A549 (cell line): ENCODE measurements at regions not wholly inside any gene's neighbourhood (a gene's known extent, or its start where the extent isn't known, plus 50 kb on each side); places are given as distances from the start of the nearest gene placed in this dataset.

Experiments used
- EP300 ChIP-seq, 2 experiments: fragments of >200 bp; sonication (Bioruptor Twin); formaldehyde crosslinking; IDR thresholded peaks; 2 replicates in 1 of 2; 3 replicates in 1 of 2; pipeline ENCODE4 v1.6.1; 2016 to 2017
- HEYL ChIP-seq: fragments of 250-450 bp; sonication (Bioruptor Pico); IDR thresholded peaks from 2 replicates; pipeline ENCODE4 v1.8.0; 2021; ENCODE audit warnings: mild to moderate bottlenecking, moderate library complexity
- KDM5A ChIP-seq: fragments of 200-600 bp; sonication (generic); IDR thresholded peaks from 2 replicates; pipeline ENCODE4 v1.6.1; 2016; ENCODE audit warnings: antibody characterized with exemption, mild to moderate bottlenecking
- PHF8 ChIP-seq: fragments of 200-600 bp; sonication (generic); IDR thresholded peaks from 2 replicates; pipeline ENCODE4 v1.6.1; 2016; ENCODE audit warnings: low read depth, mild to moderate bottlenecking, antibody characterized with exemption, moderate library complexity, borderline replicate concordance
- POLR2A ChIP-seq: IDR thresholded peaks from 2 replicates; pipeline ENCODE4 v1.6.1; 2012; ENCODE audit warnings: mild to moderate bottlenecking, low read length
- RFX5 ChIP-seq: fragments of 450-650 bp; IDR thresholded peaks from 2 replicates; pipeline ENCODE4 v1.7.1; 2014; ENCODE audit warnings: antibody characterized with exemption, mild to moderate bottlenecking, moderate library complexity
- SREBF2 ChIP-seq: fragments of 450-650 bp; IDR thresholded peaks from 2 replicates; pipeline ENCODE4 v1.6.1; 2014; ENCODE audit warnings: mild to moderate bottlenecking, moderate library complexity
- TFCP2L1 ChIP-seq: fragments of 250-450 bp; sonication (Bioruptor Pico); IDR thresholded peaks from 2 replicates; pipeline ENCODE4 v1.5.0; 2021; ENCODE audit warnings: mild to moderate bottlenecking
- TF ChIP-seq, protein P1 (sequence below): fragments of >200 bp; sonication (Bioruptor Twin); formaldehyde crosslinking; IDR thresholded peaks from 3 replicates; pipeline ENCODE4 v1.5.1; 2016
- TF ChIP-seq, protein P2 (sequence below): fragments of 200-600 bp; sonication (generic); IDR thresholded peaks from 2 replicates; pipeline ENCODE4 v1.6.1; 2016; ENCODE audit warnings: antibody characterized with exemption, mild to moderate bottlenecking, moderate library complexity

DNA sequence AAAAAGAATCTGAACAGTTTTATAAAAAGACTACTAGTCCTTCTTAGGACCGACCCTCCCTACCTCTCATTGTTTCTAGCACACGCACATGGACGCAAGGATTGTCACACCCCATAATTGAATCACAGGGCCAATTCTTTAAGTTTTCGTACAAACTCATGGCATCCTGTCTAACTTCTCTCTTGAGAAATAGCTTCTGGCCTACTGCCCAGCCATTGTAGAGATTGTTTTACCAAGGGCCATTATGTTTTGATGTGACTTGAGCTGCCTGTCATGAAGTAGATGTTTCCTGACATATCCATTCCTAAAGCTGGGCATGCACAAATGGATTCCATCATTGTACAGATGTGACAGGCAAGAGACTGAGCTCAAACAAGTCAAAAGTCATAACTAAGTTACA, 1672.1 kb upstream of the C9orf72 start:
- TF ChIP-seq, protein P1, sequence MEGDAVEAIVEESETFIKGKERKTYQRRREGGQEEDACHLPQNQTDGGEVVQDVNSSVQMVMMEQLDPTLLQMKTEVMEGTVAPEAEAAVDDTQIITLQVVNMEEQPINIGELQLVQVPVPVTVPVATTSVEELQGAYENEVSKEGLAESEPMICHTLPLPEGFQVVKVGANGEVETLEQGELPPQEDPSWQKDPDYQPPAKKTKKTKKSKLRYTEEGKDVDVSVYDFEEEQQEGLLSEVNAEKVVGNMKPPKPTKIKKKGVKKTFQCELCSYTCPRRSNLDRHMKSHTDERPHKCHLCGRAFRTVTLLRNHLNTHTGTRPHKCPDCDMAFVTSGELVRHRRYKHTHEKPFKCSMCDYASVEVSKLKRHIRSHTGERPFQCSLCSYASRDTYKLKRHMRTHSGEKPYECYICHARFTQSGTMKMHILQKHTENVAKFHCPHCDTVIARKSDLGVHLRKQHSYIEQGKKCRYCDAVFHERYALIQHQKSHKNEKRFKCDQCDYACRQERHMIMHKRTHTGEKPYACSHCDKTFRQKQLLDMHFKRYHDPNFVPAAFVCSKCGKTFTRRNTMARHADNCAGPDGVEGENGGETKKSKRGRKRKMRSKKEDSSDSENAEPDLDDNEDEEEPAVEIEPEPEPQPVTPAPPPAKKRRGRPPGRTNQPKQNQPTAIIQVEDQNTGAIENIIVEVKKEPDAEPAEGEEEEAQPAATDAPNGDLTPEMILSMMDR: no peak
- TF ChIP-seq KDM5A: no peak
- TF ChIP-seq PHF8: no peak
- no peak for TF ChIP-seq RFX5
- TF ChIP-seq SREBF2: no peak
- no peak for TF ChIP-seq EP300 (IDR thresholded peaks at IDR 0.05)
- TF ChIP-seq, protein P2, sequence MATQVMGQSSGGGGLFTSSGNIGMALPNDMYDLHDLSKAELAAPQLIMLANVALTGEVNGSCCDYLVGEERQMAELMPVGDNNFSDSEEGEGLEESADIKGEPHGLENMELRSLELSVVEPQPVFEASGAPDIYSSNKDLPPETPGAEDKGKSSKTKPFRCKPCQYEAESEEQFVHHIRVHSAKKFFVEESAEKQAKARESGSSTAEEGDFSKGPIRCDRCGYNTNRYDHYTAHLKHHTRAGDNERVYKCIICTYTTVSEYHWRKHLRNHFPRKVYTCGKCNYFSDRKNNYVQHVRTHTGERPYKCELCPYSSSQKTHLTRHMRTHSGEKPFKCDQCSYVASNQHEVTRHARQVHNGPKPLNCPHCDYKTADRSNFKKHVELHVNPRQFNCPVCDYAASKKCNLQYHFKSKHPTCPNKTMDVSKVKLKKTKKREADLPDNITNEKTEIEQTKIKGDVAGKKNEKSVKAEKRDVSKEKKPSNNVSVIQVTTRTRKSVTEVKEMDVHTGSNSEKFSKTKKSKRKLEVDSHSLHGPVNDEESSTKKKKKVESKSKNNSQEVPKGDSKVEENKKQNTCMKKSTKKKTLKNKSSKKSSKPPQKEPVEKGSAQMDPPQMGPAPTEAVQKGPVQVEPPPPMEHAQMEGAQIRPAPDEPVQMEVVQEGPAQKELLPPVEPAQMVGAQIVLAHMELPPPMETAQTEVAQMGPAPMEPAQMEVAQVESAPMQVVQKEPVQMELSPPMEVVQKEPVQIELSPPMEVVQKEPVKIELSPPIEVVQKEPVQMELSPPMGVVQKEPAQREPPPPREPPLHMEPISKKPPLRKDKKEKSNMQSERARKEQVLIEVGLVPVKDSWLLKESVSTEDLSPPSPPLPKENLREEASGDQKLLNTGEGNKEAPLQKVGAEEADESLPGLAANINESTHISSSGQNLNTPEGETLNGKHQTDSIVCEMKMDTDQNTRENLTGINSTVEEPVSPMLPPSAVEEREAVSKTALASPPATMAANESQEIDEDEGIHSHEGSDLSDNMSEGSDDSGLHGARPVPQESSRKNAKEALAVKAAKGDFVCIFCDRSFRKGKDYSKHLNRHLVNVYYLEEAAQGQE: no peak
- no peak for TF ChIP-seq HEYL (CRISPR knock-in tag)
- TF ChIP-seq TFCP2L1: no peak
- TF ChIP-seq POLR2A: no peak
